DND-41 (cell line): ENCODE measurements at regions not wholly inside any gene's neighbourhood (a gene's known extent, or its start where the extent isn't known, plus 50 kb on each side); places are given as distances from the start of the nearest gene placed in this dataset.

ENCODE experiments used
- CTCF ChIP-seq: IDR thresholded peaks from 2 replicates; pipeline ENCODE4 v1.5.1; 2012; ENCODE audit warnings: borderline replicate concordance, low read length, moderate library complexity, mild to moderate bottlenecking; ENCODE audit not compliant: poor library complexity, severe bottlenecking; ENCODE audit errors: extremely low read depth
- EZH2 ChIP-seq: IDR thresholded peaks from 3 replicates; pipeline ENCODE4 v1.6.1; 2012; ENCODE audit warnings: borderline replicate concordance, low read depth, mild to moderate bottlenecking, moderate library complexity, low read length, inconsistent platforms; ENCODE audit not compliant: severe bottlenecking

GRCh38 chr6:139494376-139494990 lies 120.0 kb upstream of the CITED2 start:
- TF ChIP-seq CTCF = no peak
- no peak for TF ChIP-seq EZH2
